Endothelial cell of umbilical vein (primary cell): ENCODE measurements at regions not wholly inside any gene's neighbourhood (a gene's known extent, or its start where the extent isn't known, plus 50 kb on each side); places are given as distances from the start of the nearest gene placed in this dataset.

ENCODE experiments used
- BruUV-seq: library from RNA; stranded (reverse); fragments of 400-500 nt; replicated peaks from 2 replicates; lab custom pipeline; 2021; lab: Mats Ljungman, UMichigan
- CTCF ChIA-PET: fragments of 300-600, 350-600 bp; sonication (Branson Sonifier 250); formaldehyde crosslinking; loops from one replicate; lab custom pipeline; 2021; ENCODE audit warnings: antibody characterized with exemption, inconsistent platforms; lab: Charles Lee
- POLR2A ChIA-PET: fragments of 300-600, 350-600 bp; sonication (Branson Sonifier 250); formaldehyde crosslinking; loops from one replicate; lab custom pipeline; 2021; ENCODE audit warnings: antibody characterized with exemption, inconsistent platforms; lab: Charles Lee
- DNase-seq: peaks from one replicate; pipeline ENCODE4 v3.0.0-alpha.2; 2011; ENCODE audit warnings: low read depth, low spot score
- FAIRE-seq: peaks from 2 replicates; lab custom pipeline; 2011; peaks lifted over from hg19 to GRCh38; lab: Jason Lieb, UNC
- H2AFZ ChIP-seq: 2 replicates; pipeline ENCODE4 v1.6.0; 2012; ENCODE audit warnings: low read depth, low read length, control low read depth, inconsistent platforms
- H3K27ac ChIP-seq: 2 replicates; pipeline ENCODE4 v1.5.1; 2011; ENCODE audit warnings: low read depth, mild to moderate bottlenecking, control low read depth, low read length, moderate library complexity; ENCODE audit not compliant: insufficient read depth
- H3K27me3 ChIP-seq, 2 experiments: 2 replicates each; pipeline versions ENCODE4 v1.6.0 to v1.6.1; 2011; ENCODE audit warnings: low read length in 2 of 2, mixed read lengths in 1 of 2; ENCODE audit not compliant: control insufficient read depth in 2 of 2, insufficient read depth in 2 of 2
- H3K36me3 ChIP-seq, 2 experiments: 2 replicates in 1 of 2; 3 replicates in 1 of 2; pipeline ENCODE4 v1.5.1; 2011; ENCODE audit warnings: low read length in 2 of 2, mild to moderate bottlenecking in 1 of 2, moderate library complexity in 1 of 2; ENCODE audit not compliant: control insufficient read depth in 2 of 2, insufficient read depth in 2 of 2; ENCODE audit errors: extremely low read depth in 1 of 2
- H3K4me1 ChIP-seq: 3 replicates; pipeline ENCODE4 v1.5.1; 2011; ENCODE audit warnings: mild to moderate bottlenecking, low read length; ENCODE audit not compliant: control insufficient read depth, insufficient read depth; ENCODE audit errors: extremely low read depth
- H3K4me2 ChIP-seq: 2 replicates; pipeline ENCODE4 v1.6.1; 2011; ENCODE audit warnings: low read length, control low read depth, mixed read lengths; ENCODE audit not compliant: insufficient read depth
- H3K4me3 ChIP-seq, 3 experiments: fragments of 200-600 bp in 1 of 3; sonication (generic), shearing (Covaris generic) in 1 of 3; replicated peaks in 1 of 3; 2 replicates each; pipeline ENCODE4 v1.5.1; 2011 to 2016; ENCODE audit warnings: control low read depth in 3 of 3, low read length in 3 of 3, mild to moderate bottlenecking in 2 of 3, inconsistent platforms in 1 of 3, low read depth in 1 of 3, moderate library complexity in 1 of 3; ENCODE audit not compliant: insufficient read depth in 1 of 3
- H3K79me2 ChIP-seq: 2 replicates; pipeline ENCODE4 v1.6.0; 2012; ENCODE audit warnings: low read length, inconsistent platforms; ENCODE audit not compliant: control insufficient read depth, insufficient read depth
- H3K9ac ChIP-seq: replicated peaks from 2 replicates; pipeline ENCODE3; 2011; ENCODE audit warnings: low read length, control low read depth; ENCODE audit not compliant: insufficient read depth; ENCODE audit errors: extremely low read depth
- H3K9me1 ChIP-seq: replicated peaks from 3 replicates; pipeline ENCODE4 v1.6.0; 2011; ENCODE audit warnings: mild to moderate bottlenecking, low read length; ENCODE audit not compliant: control insufficient read depth, insufficient read depth; ENCODE audit errors: extremely low read depth
- H3K9me3 ChIP-seq: replicated peaks from 2 replicates; pipeline ENCODE4 v1.5.1; 2012; ENCODE audit warnings: low read length, inconsistent platforms; ENCODE audit not compliant: control insufficient read depth, insufficient read depth
- H4K20me1 ChIP-seq: replicated peaks from 2 replicates; pipeline ENCODE3; 2011; ENCODE audit warnings: mild to moderate bottlenecking, low read length; ENCODE audit not compliant: control insufficient read depth, insufficient read depth; ENCODE audit errors: extremely low read depth
- CTCF ChIP-seq, 2 donors: IDR thresholded peaks; 1 replicate in 1 of 2; 2 replicates in 1 of 2; pipeline ENCODE4 v1.5.1; 2011; ENCODE audit warnings: low read length in 2 of 2, mild to moderate bottlenecking in 2 of 2, moderate library complexity in 2 of 2, control low read depth in 1 of 2, inconsistent platforms in 1 of 2, low read depth in 1 of 2; ENCODE audit not compliant: insufficient read depth in 1 of 2; ENCODE audit errors: extremely low read depth in 1 of 2
- EZH2 ChIP-seq: IDR thresholded peaks from 2 replicates; pipeline ENCODE4 v1.6.1; 2012; ENCODE audit warnings: borderline replicate concordance, low read depth, mild to moderate bottlenecking, moderate library complexity, low read length, inconsistent platforms; ENCODE audit not compliant: severe bottlenecking
- FOS ChIP-seq: IDR thresholded peaks from 2 replicates; pipeline ENCODE4 v1.6.1; 2011; ENCODE audit warnings: mild to moderate bottlenecking, low read length, moderate library complexity, borderline replicate concordance; ENCODE audit not compliant: insufficient read depth
- GATA2 ChIP-seq: IDR thresholded peaks from 2 replicates; pipeline ENCODE4 v1.7.0; 2011; ENCODE audit warnings: low read depth, mild to moderate bottlenecking, moderate library complexity, mixed read lengths, low read length; ENCODE audit not compliant: insufficient read length, insufficient read depth
- JUN ChIP-seq: IDR thresholded peaks from 2 replicates; pipeline ENCODE4 v1.6.1; 2011; ENCODE audit warnings: borderline replicate concordance, low read depth; ENCODE audit not compliant: insufficient read length, insufficient read depth
- MAX ChIP-seq: IDR thresholded peaks from 2 replicates; pipeline ENCODE4 v1.6.1; 2011; ENCODE audit not compliant: insufficient read depth, insufficient read length
- MYC ChIP-seq: IDR thresholded peaks from one replicate; pipeline ENCODE4 v1.6.1; 2011; ENCODE audit warnings: mild to moderate bottlenecking, low read depth, low read length
- POLR2A ChIP-seq: IDR thresholded peaks from 2 replicates; pipeline ENCODE4 v1.6.1; 2012; ENCODE audit warnings: low read depth, mild to moderate bottlenecking, control low read depth, low read length
- POLR2AphosphoS5 ChIP-seq: IDR thresholded peaks from 2 replicates; pipeline ENCODE4 v1.6.1; 2012; ENCODE audit warnings: low read depth, mild to moderate bottlenecking, control low read depth, low read length, moderate library complexity; ENCODE audit not compliant: insufficient read depth
- dilution Hi-C: fragments of 300-500 bp; cut with MboI; formaldehyde crosslinking; loops from one replicate; pipeline ENCODE4 v1.15.0; 2019; ENCODE audit warnings: low sequenced_read_pairs; ENCODE audit not compliant: extremely low pct_ligation_motif_present
- intact Hi-C: fragments of 100-400 bp; cut with micrococcal nuclease; formaldehyde crosslinking; loops from one replicate; pipeline ENCODE4 v1.10.0; 2022

DNA sequence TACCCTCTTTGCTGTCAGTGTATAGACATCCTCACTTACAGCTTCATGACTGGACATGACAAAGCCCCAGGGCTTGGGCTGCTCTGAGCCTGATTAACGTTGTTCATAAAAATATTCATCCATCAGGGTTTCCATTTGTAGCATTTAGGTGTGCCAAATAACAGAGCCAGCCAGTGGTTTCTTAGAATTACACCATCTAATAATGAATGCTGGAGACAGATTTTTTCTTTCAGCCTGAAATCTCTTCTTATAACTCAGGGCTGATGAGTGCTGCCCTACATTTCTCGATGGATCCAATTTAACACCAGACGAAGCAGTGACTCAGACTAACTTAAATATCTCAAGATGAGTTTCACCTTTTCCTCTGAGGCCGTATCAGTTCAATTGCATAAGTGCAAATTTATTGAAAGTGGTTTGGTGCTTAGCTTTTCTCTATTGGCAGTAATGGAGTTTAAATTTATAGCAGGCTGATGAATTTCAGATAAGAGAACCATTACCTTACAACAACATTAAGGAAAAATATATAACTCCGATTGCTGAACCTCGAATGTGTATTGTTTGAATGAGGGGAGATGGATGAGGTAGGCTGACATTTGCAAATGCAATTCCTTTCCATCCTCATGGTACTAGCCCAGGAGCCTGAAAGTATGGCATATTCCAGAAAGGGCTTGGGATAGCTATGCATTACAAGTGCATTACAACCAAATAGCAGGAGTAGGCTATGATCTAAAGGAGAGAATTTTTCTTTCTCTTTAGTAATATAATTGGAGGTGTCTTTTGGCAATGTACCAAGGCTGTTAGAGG, 900.6 kb downstream of the KCNMA1 start:
- Histone ChIP-seq H3K9ac (no peak overlapping the region), H3K4me3 (no peak overlapping the region), H3K27ac (no peak overlapping the region), H3K9me1 (no peaks in the 10 kb centered on the region), H2AFZ (no peak overlapping the region), H3K4me1 (no peaks in the 10 kb centered on the region), H3K4me2 (no peak overlapping the region), H4K20me1 (no peaks in the 10 kb centered on the region), H3K79me2 (no peaks in the 10 kb centered on the region), H3K9me3 (no peaks in the 10 kb centered on the region), H3K27me3 (no peaks in the 10 kb centered on the region), H3K36me3 (no peaks in the 10 kb centered on the region)
- BruUV-seq = no TSS peak
- FAIRE-seq (no peak), DNase-seq (no peak)
- dilution Hi-C loops = no loop called here
- CTCF ChIA-PET = no interaction called here
- intact Hi-C loops = no loop called here
- POLR2A ChIA-PET = no interaction called here
- TF ChIP-seq MYC = no peak
- no peak for TF ChIP-seq FOS
- TF ChIP-seq JUN = no peak
- TF ChIP-seq POLR2AphosphoS5 = no peak
- no peak for TF ChIP-seq EZH2
- no peak for TF ChIP-seq CTCF (IDR thresholded peaks at IDR 0.05; ENCODE audit: extremely low read depth in 1 of 2, insufficient read depth in 1 of 2, low read depth in 1 of 2, low read length in 2 of 2)
- TF ChIP-seq GATA2 = no peak
- no peak for TF ChIP-seq MAX
- TF ChIP-seq POLR2A = no peak
